Amniotic stem cell (primary cell): ENCODE measurements at regions not wholly inside any gene's neighbourhood (a gene's known extent, or its start where the extent isn't known, plus 50 kb on each side); places are given as distances from the start of the nearest gene placed in this dataset.

Experiments used
- DNase-seq: peaks from one replicate; lab custom pipeline; 2025; lab: John Stamatoyannopoulos, UW

- DNase-seq: no peak
These were observed 203.4 kb upstream of the DDHD1 start for GRCh38 chr14:53356361-53357150.

- no peak for DNase-seq
These were observed 202.5 kb upstream of the DDHD1 start for GRCh38 chr14:53355581-53356112.

GRCh38 chr14:53354336-53354735, 201.2 kb upstream of the DDHD1 start:
- no peak for DNase-seq

- DNase-seq: no peak
These were observed 197.7 kb upstream of the DDHD1 start for GRCh38 chr14:53350866-53351265.

GRCh38 chr14:53350429-53350828, 197.3 kb upstream of the DDHD1 start:
- no peak for DNase-seq

GRCh38 chr14:53346988-53347387, 193.9 kb upstream of the DDHD1 start:
- DNase-seq: no peak

GRCh38 chr14:53341324-53341723, 188.2 kb upstream of the DDHD1 start:
- no peak for DNase-seq

GRCh38 chr14:53338192-53338591, 185.1 kb upstream of the DDHD1 start:
- no peak for DNase-seq

- DNase-seq: no peak
These were observed 183.6 kb upstream of the DDHD1 start for GRCh38 chr14:53336729-53337128.

- no peak for DNase-seq
These were observed 180.7 kb upstream of the DDHD1 start for GRCh38 chr14:53333809-53334208.

- DNase-seq: no peak
These were observed 178.8 kb upstream of the DDHD1 start for GRCh38 chr14:53331921-53332320.

GRCh38 chr14:53331247-53331646, 178.1 kb upstream of the DDHD1 start:
- no peak for DNase-seq

- no peak for DNase-seq
These were observed 177.3 kb upstream of the DDHD1 start for GRCh38 chr14:53330441-53330840.

- DNase-seq: no peak
These were observed 175.7 kb upstream of the DDHD1 start for GRCh38 chr14:53328841-53329240.

GRCh38 chr14:53327716-53328115, 174.6 kb upstream of the DDHD1 start:
- DNase-seq: no peak

- DNase-seq: no peak
These were observed 172.2 kb upstream of the DDHD1 start for GRCh38 chr14:53325176-53325806.

- DNase-seq: no peak
These were observed 163.4 kb upstream of the DDHD1 start for GRCh38 chr14:53316504-53316903.

- no peak for DNase-seq
These were observed 157.3 kb upstream of the DDHD1 start for GRCh38 chr14:53310412-53310811.

- no peak for DNase-seq
These were observed 153.8 kb upstream of the DDHD1 start for GRCh38 chr14:53306911-53307310.

GRCh38 chr14:53306267-53306721, 153.2 kb upstream of the DDHD1 start:
- no peak for DNase-seq

- DNase-seq: no peak
These were observed 151.7 kb upstream of the DDHD1 start for GRCh38 chr14:53304726-53305381.

GRCh38 chr14:53295985-53296582, 143.0 kb upstream of the DDHD1 start:
- DNase-seq: no peak
